Posterior cingulate gyrus (tissue), 11 donors: ENCODE measurements at regions not wholly inside any gene's neighbourhood (a gene's known extent, or its start where the extent isn't known, plus 50 kb on each side); places are given as distances from the start of the nearest gene placed in this dataset.
"Not testable (repeated sequence)": the region's sequence is repeated elsewhere in the genome, so short reads cannot be mapped to it uniquely, and the experiment has no call there.

Experiments used
- DNase-seq, 10 donors: peaks; one replicate each; pipeline versions ENCODE4 v3.0.0 to v3.0.0-alpha.2; 2020 to 2021; ENCODE audit warnings: mixed read lengths in 3 of 10
- intact Hi-C: fragments of 100-400 bp; cut with DNase I; formaldehyde crosslinking; loops from one replicate; pipeline ENCODE4 v1.15.1; 2023

DNA sequence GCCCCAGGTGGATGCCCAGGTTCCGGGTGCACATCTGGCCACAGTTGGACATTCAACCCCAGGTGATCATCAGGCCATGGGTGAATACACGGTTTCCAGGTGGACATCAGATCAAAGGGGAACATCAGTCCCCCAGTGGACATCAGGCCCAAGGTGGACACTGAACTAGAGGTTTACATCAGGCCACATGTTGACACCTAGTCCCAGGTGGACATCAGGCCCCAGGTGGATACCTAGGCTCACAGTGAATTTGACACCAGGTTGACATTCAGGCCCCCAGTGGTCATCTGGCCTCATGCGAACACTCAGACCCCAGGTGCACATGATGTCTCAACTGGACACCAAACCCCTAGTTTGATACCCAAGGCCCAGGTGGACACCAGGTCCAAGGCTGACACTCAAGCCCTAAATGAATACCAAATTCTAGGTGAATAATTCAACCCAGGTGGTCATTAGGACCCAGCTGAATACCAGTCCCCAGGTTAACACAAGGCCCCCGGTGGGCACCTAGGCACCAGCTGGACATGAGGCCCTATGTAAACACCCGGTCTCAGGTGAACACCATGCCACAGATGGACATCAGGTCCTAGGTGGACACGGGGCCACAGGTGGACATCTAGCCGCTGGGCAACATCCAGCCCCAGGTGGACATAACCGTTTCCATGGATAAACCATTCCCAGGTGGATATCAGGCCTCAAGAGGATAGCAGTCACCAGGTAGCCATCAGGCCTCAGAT is 200.4 kb downstream of the POTEM start:
- intact Hi-C loops, result not testable (repeated sequence)
- DNase-seq, result peak in 3 of 10 donors; percentile 59 to 89 (median 62)

- intact Hi-C loops, result not testable (repeated sequence)
- DNase-seq, result peak in 3 of 10 donors; percentile 39 to 88 (median 69)
Observed at GRCh38 chr14:19168261-19168660, 201.0 kb downstream of the POTEM start.

DNA sequence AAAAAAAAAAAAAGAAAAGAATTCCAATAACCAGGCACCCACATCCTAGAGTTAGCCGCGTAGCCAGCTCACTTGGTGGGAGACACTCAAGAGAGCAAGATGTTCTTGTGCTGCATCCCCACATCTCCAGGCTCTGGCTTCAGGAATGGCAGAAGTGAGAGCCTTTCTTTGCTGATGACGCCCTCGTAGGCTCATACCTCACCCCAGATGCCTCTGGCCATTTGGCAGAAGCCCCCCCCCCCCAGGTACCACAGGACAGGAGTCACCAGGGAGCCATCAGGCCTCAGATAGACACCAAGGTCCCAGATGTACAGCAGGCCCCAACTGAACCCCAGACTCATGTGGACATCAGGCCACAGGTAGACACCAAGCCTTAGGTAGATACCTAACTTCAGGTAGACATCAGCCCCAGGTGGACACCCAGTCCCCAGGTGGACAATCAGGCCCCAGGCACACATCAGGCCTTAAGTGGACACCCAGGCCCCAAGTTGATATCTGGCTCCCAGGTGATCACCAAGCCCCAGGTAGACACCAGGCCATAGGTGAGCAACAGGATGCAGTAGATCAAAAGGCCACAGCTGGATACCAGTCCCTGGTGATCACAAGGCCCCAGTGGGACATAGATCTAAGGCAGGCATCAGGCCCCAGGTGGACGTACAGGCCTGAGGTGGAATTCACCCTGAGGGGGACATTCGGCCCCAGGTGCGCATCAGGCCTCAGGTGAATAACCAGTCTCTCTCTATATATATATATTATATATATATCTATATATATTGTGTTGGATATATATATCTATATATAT is 202.5 kb downstream of the POTEM start:
- intact Hi-C loops, result not testable (repeated sequence)
- DNase-seq, result peak in 2 of 10 donors; percentile 25 to 82

GRCh38 chr14:19172745-19173144 is 205.5 kb downstream of the POTEM start:
- intact Hi-C loops, DNase-seq: not testable (repeated sequence)

GRCh38 chr14:19173188-19173587 is 206.0 kb downstream of the POTEM start:
- peak in 1 of 10 donors; percentile 52 for DNase-seq
- intact Hi-C loops, result not testable (repeated sequence)

GRCh38 chr14:19177435-19177834 is 210.2 kb downstream of the POTEM start:
- peak in 2 of 10 donors; percentile 54 to 82 for DNase-seq
- intact Hi-C loops, result not testable (repeated sequence)

DNA sequence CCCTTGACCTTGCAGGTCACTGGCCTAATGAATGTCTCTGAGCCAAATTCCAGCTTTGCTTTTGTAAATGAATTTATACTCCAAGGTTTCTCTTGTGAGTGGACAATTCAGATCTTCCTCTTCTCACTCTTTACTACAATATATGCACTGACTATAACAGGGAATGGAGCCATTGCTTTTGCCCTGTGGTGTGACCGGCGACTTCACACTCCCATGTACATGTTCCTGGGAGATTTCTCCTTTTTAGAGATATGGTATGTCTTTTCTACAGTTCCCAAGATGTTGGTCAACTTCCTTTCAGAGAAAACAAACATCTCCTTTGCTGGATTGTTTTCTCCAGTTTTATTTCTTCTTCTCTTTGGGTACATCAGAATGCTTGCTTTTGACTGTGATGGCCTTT is 213.1 kb downstream of the POTEM start:
- DNase-seq, result peak in 2 of 10 donors; percentile 49 to 84
- intact Hi-C loops, result not testable (repeated sequence)

- DNase-seq, intact Hi-C loops: not testable (repeated sequence)
Observed at GRCh38 chr14:19180881-19181280, 213.6 kb downstream of the POTEM start.

DNA sequence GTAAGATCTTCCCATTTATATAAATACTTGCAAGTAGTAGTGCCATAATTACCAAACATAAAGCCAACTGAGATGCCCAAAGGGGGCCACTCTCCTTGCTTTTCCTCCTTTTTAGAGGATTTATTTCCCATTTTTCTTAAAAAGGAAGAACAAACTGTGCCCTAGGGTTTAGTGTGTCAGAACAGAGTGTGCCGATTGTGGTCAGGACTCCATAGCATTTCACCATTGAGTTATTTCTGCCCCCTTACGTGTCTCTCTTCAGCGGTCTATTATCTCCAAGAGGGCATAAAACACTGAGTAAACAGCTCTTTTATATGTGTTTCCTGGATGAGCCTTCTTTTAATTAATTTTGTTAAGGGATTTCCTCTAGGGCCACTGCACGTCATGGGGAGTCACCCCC is 227.9 kb downstream of the POTEM start:
- DNase-seq, intact Hi-C loops: not testable (repeated sequence)

DNA sequence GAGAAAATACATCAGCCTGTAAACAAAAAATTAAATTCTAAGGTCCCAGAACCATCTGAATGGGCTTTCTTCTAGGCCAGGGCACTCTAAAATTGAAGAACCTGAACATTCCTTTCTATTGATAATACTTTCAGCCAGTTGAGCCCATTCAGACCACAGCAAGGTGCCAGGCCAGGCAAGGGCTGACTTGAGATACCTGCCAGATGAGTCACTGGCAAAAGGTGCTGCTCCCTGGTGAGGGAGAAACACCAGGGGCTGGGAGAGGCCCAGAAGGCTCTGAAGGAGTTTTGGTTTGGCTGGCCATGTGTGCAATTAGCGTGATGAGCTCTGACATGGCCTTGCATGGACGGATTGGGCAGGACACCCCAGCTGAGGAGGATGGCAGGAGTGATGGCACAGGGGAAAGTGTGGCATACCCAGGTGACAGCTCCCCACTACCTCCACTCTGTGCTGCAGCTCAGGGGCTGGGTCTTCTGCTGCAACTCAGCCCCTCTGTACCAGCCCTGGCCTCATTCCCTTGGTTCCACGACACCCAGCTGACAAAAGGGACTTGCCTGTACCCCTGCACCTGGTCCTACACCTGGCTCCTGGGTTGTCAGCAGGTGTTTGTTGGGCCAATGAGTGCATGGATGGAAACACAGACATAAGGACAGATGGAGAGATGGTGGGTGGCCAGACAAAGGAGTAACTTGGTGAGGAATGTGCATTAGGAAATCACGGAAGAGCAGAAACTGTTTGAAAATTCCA is 230.4 kb downstream of the POTEM start:
- DNase-seq, result peak in 1 of 10 donors; percentile 80
- intact Hi-C loops, result not testable (repeated sequence)

DNA sequence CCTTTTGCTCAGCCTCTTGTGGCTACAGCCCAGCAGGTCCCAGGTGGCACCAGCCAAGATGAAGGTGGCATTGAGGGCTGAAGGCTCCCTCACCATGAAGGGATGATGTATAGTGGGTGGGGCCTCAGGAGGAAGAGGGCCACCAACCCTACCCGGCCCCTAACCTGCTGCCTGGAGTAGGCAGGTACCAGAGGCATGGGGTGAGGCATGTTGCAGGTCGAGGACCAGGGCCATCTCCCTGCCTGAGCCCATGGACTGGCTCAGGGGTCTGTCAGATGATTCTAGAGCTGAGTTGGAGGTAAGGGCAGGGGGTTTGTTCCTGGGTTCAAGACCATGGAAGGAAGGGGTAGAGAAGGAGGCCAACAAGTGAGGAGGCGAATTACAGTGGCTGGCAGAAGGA is 231.1 kb downstream of the POTEM start:
- DNase-seq, result peak in 1 of 10 donors; percentile 72
- intact Hi-C loops, result not testable (repeated sequence)

GRCh38 chr14:19201394-19202052 is 232.6 kb downstream of the POTEG start:
- DNase-seq, result peak in 1 of 10 donors; percentile 33
- intact Hi-C loops, result not testable (repeated sequence)

DNA sequence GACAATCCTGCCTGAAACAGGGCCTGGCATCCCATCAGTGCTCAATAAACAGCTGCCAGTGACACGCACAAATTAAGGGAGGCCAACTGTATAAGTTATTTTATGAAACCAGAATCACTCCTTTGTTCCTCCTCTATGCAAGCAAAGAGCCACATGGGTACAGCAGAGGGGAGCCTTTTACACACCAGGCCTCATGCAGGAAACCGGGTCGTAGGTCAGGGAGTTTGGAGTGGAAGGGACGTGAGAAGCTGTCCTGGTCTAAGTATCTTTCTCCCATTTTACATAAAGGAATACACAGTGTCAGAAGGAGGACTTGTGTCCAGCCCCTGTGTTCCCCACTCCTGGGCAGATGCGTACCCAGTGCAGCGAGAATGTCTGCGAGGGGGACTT is 232.1 kb downstream of the POTEG start:
- intact Hi-C loops, result not testable (repeated sequence)
- DNase-seq, result peak in 1 of 10 donors; percentile 49

GRCh38 chr14:19203250-19203972 is 230.7 kb downstream of the POTEG start:
- peak in 2 of 10 donors; percentile 42 to 77 for DNase-seq
- intact Hi-C loops, result not testable (repeated sequence)

DNA sequence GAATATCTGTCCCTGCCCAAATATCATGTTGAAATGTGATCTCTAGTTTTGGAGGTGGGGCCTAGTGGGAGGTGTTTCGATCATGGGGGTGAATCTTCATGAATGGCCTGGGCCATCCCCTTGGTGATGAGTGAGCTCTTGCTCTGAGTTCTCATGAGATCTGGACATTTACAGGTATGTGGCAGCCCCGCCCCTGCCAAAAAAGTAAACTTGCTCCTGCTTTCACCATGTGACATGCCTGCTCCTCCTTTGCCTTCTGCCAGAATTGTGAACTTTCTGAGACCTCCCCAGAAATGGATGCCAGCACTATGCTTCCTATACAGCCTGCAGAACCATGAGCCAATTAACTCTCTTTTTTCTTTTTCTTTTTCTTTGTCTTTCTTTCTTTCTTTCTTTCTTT is 229.3 kb downstream of the POTEG start:
- intact Hi-C loops, result not testable (repeated sequence)
- DNase-seq, result peak in 2 of 10 donors; percentile 26 to 49

DNA sequence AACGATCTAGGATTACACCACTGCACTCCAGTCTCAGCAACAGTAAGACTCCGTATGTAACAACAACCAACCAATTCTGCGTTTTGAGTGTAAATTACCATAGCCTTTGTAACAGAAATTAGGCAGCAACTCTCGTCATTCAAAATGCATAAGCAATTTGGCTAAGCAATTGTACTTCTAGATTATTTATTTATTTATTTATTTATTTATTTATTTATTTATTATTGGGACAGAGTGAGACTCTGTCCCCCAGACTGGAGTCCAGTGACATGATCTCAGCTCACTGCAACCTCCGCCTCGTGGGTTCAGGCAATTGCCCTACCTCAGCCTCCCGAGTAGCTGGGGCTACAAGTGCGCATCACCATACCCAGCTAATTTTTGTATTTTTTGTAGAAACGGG is 217.7 kb downstream of the POTEG start:
- intact Hi-C loops, result not testable (repeated sequence)

DNA sequence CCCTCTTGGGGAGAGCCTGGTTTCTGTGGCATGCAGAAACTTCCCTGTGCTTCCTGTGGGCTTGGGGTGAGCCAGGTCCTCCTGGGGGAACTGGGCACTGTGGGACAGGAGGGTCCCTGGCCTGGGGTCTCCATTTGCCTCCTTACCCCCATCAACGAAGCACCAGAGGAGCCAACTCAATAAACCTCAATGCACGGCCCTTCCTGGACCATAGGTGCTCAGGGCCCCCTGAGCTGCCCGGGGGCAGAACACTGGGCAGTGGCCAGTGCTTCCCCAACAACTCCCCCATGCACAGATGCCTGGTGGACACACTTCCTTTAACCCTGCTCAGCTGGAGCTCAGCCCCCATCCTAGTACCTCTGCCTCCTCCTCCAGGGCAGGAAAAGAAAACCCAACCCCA is 214.7 kb downstream of the POTEG start:
- peak in 1 of 10 donors; percentile 51 for DNase-seq
- intact Hi-C loops, result not testable (repeated sequence)

More for the DNA sequence above, 217.7 kb downstream of the POTEG start:
- DNase-seq, result not testable (repeated sequence)

DNA sequence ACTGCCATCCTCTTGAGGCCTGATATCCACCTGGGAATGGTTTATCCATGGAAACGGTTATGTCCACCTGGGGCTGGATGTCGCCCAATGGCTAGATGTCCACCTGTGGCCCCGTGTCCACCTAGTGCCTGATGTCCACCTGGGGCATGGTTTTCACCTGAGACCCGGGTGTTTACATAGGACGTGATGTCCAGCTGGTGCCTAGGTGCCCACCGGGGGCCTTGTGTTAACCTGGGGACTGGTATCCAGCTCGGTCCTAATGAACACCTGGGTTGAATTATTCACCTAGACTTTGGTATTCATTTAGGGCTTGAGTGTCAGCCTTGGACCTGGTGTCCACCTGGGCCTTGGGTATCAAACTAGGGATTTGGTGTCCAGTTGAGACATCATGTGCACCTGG is 202.7 kb downstream of the POTEG start:
- DNase-seq, intact Hi-C loops: not testable (repeated sequence)

- peak in 1 of 10 donors; percentile 82 for DNase-seq
- intact Hi-C loops, result not testable (repeated sequence)
Observed at GRCh38 chr14:19234059-19234458, 200.1 kb downstream of the POTEG start.
